SIG-M5 (cell line): ENCODE measurements at regions not wholly inside any gene's neighbourhood (a gene's known extent, or its start where the extent isn't known, plus 50 kb on each side); places are given as distances from the start of the nearest gene placed in this dataset.

Experiments used
- DNase-seq: peaks from one replicate; lab custom pipeline; 2025; lab: John Stamatoyannopoulos, UW

DNA sequence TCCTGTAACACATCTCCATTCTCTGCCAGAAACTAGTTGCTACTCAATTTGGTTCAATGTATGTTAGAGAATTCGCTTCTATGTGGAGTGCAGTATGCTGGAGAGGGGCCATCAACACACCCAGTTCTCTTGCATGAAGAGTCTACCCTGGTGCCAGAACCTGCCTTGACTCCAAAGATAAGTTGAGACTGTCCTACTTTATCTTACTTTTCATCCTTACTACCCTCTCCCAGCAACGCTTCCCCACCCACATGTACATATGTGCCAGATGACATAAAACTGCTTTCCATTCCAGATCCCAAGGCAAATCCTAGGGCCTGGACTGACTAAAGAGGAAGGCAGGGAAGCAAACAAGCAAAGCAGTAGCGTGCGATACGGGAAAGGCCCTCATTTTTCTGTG is 442.6 kb upstream of the THRB start:
- DNase-seq = no peak

- no peak for DNase-seq
Measured at GRCh38 chr3:24937780-24938179, 443.1 kb upstream of the THRB start.

DNA sequence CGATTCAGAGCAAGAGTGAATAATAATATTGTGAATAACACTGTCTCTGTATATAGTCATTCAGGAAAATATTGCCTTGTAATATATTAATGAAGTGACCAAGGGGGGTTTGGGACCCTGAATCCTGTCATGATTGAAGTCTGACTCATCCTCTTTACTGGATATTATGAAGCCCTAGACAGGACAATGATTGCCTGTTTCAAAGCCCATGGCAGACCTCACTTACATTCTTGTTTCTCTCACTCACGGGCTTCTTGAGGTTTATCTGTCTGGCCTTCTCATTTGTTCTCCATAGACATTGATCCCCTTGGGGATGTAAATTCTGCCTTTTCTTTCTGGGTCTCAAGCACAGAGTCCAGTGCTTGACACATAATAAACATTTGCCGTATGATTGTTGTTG is 449.3 kb upstream of the THRB start:
- DNase-seq = no peak

DNA sequence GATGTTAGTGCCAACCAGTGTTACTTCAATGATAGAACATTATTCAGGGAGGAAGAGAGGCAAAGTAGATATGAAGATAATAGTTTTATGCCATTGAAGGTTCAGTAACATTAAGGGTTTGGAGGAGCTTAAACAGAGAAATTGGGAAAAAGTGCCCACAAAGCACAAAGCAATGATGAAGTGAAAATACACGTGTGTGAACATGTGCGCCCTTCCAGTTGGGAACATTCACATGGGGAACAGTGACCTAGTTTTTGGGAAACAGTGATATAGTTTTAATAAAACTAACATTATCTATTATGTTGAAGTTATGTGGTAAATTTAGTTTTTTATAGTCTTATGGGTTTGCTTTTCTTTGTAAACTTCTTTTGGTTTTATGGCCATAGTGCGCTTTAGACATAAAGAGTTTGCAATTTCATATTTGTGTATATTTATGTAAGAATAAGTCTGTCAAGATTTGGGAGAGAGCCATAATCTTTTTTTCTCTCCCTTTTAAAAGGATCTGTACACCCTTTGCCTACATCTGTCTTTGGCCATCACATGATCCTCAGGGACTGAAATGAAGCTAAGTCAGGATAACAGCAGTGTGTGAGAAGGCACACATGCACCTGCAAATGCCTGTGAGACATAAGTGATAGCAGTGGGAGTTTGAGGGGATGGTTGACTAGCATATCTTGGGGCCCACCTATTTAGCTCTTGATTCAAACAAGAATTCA is 450.3 kb upstream of the THRB start:
- no peak for DNase-seq

- no peak for DNase-seq
Measured at GRCh38 chr3:24945563-24945962, 450.9 kb upstream of the THRB start.

- no peak for DNase-seq
Measured at GRCh38 chr3:24947103-24947502, 452.5 kb upstream of the THRB start.

DNA sequence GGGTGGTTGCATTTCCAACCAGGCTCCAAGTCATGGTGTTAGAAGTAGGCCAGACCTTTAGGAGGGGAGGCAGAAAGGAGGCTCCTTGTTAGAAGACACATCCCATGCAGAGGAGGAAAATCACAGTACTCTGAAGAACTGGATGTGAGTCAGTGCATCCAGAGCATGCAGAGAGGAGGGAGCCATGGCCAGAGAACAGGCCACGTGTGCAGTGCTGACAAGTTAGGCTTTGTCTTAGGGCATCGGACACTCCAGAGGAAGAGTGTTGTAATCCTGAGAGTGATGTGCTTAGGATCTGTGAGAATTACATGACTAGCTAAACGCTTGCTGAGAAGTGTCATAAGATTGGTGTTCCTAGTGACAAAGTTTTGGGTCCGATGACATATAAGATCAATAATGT is 456.5 kb upstream of the THRB start:
- no peak for DNase-seq

GRCh38 chr3:24952388-24952787 is 457.7 kb upstream of the THRB start:
- no peak for DNase-seq

DNA sequence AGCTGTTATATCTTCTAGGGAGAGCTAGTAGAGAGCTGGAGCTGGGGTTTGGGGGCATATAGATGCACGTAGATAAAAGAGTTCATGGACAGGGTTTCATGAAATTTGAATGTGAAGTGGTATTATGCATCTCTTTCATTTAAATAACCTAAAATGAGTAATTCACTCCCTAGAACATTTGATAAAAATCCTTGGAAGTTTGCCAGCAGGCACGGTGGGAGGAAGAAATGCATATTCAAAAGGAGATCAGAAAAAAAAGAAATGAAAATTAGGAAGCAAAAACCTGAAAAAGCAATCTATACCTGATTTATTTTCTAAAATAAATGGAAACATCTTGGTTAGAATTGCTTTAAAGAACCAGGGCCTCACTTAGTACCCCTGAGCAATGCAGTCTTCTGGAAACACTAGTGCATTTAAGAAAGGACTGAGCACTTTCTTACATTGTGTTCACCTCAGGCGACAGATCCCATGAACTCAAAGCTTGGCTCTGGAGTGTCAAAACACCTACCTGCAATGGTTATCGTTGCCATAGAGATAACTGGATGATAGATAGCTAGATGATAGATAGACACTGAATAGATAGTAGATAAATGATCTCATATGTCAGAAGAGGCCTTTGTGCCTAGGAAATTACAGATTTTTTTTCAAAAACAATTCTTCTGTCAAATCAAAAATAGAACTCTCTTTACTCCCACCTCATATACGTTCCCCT is 458.6 kb upstream of the THRB start:
- no peak for DNase-seq

- DNase-seq = no peak
Measured at GRCh38 chr3:24956613-24957012, 462.0 kb upstream of the THRB start.

DNA sequence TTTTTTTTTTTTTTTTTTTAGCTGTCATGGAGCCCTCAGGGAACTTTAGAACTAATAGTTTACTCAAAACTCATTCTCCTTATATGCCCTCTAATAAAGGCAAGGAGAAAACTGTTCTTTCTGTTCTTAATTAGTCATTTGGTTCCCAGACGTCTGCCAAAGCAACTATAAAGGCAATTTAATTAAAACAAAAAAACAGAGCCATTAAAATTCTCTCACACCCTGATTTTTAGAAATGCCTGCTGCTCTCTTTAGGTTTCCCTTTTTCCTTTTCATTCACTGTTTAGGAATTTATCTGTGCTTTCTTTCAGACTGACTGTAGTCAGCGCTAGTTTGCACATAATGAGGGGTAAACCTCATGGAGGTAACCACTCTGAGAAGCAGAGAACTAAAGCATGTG is 463.6 kb upstream of the THRB start:
- no peak for DNase-seq

GRCh38 chr3:24958910-24959447 is 464.3 kb upstream of the THRB start:
- DNase-seq = no peak

- DNase-seq = no peak
Measured at GRCh38 chr3:24963762-24964625, 464.1 kb upstream of the RARB start.

DNA sequence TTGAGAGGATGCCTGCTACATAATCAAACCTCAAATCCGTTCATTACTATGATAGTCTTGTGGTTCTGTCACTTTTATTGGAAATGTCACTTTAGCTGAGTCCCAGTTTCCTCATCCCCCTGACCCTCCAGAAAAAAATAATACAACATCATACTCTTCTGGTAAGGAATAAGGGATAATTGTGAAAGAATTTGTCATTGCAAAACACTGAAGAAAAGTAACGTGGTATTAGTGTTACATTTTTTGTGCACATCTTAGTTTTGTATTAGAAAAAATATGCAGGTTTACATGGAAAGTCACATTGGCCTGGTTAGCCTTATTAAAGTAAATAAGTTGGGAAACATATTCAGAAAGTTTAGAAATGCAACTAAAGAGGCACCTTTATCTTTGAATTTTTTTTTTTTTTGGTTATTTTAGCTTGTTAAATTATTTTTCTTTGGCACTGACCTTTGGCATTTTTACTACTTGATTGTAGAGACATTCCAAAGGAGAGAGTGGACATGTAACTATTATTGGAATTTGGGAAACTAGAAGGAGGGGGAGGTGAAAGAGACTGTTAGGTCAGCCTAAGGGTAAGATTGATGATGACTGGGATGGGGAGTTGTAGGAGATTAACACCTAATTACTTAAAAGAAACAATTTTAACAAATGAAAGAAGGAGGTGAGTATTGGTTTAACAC is 462.2 kb upstream of the RARB start:
- DNase-seq = no peak

- DNase-seq = no peak
Measured at GRCh38 chr3:24968036-24968435, 460.0 kb upstream of the RARB start.

DNA sequence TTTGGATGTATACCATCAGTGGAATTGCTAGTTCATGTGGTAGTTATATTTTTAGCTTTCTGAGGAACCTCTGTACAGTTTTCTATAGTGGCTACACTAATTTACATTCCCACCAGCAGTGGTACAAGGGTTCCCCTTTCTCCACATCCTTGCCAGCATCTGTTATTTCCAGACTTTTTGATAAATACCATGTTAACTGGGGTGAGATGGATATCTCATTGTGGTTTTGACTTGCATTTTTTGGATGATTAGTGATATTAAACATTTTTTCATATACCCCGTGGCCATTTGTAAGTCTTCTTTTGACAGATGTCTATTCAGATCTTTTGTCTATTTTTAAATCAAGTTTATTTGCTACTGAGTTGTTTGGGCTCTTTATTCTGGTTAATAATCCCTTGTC is 455.6 kb upstream of the RARB start:
- no peak for DNase-seq

GRCh38 chr3:24981309-24981708 is 446.8 kb upstream of the RARB start:
- DNase-seq = no peak

GRCh38 chr3:24981924-24982323 is 446.1 kb upstream of the RARB start:
- no peak for DNase-seq

DNA sequence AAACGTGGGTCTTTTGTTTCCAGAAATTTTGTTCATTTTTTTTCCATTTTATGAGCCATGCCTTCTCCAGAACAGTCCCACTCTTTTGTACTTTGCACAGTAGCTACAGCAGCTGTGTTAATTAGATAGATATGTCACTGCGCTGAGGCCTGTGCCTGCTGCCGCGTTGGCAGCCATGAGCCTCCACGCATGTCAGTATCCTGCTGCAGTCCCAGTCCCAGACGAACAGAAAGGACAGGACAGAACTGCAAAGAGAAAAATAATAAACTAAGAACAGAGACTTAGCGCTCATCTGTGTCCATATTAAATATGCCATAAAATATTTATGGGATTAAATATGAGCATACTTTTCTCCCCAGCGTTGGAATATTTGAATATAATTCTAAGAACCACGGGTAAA is 442.4 kb upstream of the RARB start:
- DNase-seq = no peak

DNA sequence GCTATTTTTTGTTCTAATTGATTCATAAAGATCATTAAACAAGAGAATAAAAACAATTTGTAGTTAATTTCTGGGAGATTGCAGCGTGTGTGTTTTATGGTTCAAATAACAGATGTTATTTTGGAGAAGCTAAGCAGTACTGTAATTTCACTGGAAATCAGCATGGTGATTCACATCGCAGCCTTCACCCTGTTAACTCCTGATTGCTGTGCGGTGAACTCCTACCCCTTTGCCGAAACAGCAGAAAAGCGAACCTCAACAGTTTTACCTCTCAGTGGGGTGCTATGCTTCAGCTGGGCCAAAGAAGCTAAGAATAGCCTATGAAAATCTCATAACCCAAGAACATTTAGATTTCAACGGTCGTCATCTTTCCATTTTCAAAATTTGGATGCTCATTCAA is 441.5 kb upstream of the RARB start:
- DNase-seq = no peak

- no peak for DNase-seq
Measured at GRCh38 chr3:24999357-24999756, 428.7 kb upstream of the RARB start.

GRCh38 chr3:25000971-25001591 is 427.0 kb upstream of the RARB start:
- DNase-seq = no peak
